AG09319 (cell line): ENCODE measurements at regions not wholly inside any gene's neighbourhood (a gene's known extent, or its start where the extent isn't known, plus 50 kb on each side); places are given as distances from the start of the nearest gene placed in this dataset.

Source experiments
- DNase-seq: peaks from one replicate; pipeline ENCODE4 v3.0.0-alpha.2; 2010; ENCODE audit warnings: low read depth; ENCODE audit errors: extremely low read depth
- TF ChIP-seq, protein P1 (sequence below): IDR thresholded peaks from 2 replicates; pipeline ENCODE4 v1.5.1; 2011; ENCODE audit warnings: low read depth, mild to moderate bottlenecking, inconsistent platforms, low read length, moderate library complexity

DNA sequence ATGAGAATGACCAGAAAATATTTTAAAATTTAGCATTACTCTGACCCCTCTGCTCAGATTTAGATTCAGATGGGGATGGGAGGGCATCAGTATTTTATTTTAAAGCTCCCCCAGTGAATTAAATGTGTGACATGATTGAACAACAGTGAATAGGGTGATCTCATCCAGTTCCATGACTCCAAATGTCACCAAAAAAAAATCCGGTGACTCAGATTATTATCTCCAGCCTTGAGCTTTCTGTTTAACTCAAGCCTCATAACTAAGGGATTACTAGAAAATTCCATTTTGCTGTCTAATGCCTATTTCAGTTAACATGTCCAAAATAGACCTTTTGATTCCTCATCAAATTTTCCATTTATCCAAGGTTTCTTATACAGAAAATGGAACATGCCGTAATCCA is 121.8 kb upstream of the TMEM47 start:
- TF ChIP-seq, protein P1, sequence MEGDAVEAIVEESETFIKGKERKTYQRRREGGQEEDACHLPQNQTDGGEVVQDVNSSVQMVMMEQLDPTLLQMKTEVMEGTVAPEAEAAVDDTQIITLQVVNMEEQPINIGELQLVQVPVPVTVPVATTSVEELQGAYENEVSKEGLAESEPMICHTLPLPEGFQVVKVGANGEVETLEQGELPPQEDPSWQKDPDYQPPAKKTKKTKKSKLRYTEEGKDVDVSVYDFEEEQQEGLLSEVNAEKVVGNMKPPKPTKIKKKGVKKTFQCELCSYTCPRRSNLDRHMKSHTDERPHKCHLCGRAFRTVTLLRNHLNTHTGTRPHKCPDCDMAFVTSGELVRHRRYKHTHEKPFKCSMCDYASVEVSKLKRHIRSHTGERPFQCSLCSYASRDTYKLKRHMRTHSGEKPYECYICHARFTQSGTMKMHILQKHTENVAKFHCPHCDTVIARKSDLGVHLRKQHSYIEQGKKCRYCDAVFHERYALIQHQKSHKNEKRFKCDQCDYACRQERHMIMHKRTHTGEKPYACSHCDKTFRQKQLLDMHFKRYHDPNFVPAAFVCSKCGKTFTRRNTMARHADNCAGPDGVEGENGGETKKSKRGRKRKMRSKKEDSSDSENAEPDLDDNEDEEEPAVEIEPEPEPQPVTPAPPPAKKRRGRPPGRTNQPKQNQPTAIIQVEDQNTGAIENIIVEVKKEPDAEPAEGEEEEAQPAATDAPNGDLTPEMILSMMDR = no peak
- DNase-seq = peak; percentile 12

DNA sequence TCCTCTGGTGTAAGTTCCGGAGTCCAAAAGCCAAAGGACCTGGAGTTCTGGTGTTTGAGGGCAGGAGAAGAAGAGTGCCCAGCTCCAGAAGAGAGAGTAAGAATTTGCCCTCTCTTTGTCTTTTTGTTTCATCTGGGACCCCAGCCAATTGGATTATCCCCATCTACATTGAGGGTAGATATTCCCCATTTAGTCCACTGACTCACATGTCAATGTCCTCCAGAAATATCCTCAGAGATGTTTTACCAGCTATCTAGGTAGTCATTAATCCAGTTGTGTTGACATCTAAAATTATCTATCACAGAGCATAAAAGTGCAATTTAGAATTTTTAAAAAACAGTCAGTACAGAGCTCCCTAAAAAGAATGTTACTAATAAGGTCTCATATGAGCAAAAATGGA is 132.9 kb upstream of the TMEM47 start:
- DNase-seq = no peak
- TF ChIP-seq, protein P1 = no peak

DNA sequence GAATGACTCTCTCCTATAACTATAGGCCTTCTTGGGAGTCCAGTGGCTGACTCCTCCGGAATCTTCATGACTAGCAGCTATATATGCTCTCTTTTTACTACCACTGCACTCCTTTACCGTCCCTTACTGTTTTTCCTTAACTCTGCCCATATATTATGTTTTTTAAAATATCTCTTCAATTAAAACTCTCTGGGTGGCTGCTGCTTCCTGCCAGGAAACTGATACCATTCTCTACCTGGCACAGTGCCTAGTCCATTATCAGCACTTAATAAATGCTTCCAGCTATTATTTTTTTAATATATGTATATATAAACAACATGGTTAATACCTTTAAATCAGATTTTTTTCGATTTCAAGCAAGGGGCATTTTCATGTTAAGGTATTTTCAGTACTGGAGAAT is 136.6 kb upstream of the FAM47B start:
- no peak for DNase-seq
- TF ChIP-seq, protein P1 = no peak

DNA sequence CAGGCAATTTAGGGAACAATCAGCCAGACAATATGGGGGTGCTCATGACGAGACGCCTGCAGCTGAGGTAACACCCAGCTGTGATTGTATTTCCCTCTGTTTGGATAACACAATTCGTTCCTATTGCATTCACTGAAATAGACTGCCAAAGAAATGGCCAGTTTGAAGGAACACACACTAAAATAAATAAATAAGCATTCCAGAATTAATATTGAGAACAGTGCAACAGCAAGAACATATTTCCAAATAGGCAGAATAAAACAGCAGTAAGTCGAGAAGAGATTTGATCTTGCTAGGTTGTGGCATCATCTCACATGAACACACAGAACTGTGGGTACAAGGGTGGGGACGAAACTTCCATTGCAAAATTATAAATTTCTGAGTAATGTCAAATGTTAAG is 133.5 kb upstream of the FAM47B start:
- TF ChIP-seq, protein P1 = no peak
- no peak for DNase-seq

DNA sequence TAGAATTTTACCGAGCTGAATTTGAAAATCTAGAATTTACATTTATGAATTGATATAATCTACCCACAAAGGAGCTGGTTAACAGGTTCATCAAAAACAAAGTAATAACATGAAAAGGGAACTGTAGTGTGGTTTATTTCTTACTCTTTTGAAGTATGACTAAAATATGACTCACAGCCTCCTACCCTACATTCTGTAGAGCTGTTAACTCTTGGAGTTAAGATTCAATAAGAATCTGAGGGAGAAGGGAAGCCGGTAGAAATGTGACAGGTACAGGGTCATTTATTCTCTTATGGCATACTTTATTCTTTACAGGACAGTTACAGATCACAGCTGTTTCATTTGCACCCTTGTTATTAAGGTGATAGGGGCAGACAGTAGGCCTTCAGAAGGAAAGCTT is 132.2 kb upstream of the FAM47B start:
- no peak for DNase-seq
- TF ChIP-seq, protein P1 = no peak

DNA sequence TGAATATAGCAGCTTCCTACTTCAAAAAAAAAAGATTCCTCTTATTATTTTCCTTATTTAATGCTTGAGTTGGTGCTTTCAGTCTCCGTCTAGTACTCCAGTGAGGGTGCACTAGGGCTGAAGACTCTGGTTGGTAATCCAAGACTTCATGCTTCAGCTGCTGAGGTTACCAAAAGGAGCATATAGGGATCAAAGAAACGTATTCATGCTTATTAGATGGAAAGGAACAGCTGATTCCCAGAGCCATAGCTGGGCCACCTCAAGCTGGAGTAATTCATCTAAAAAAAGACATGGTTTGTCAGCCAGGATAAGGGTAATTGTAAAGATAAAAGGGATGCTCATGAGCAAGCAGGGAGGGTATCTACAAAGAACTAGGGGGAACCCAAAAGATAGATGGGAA is 131.7 kb upstream of the FAM47B start:
- TF ChIP-seq, protein P1 = no peak
- no peak for DNase-seq

DNA sequence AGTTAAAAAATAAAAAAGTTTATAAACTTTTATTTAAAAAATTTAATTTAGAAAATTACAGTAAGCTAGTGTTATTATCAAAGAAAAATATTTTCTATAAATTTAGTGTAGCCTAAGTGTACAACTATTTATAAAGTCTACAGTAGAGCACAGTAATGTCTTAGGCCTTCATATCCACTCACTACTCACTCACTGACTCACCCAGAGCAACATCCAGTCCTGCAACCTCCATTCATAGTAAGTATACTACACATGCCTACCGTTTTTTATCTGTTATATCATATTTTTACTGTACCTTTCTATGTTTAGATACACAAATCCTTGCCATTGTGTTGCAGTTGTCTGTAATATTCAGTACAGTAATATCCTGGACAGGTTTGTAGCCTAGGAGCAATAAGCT is 129.0 kb upstream of the FAM47B start:
- TF ChIP-seq, protein P1 = no peak
- no peak for DNase-seq

DNA sequence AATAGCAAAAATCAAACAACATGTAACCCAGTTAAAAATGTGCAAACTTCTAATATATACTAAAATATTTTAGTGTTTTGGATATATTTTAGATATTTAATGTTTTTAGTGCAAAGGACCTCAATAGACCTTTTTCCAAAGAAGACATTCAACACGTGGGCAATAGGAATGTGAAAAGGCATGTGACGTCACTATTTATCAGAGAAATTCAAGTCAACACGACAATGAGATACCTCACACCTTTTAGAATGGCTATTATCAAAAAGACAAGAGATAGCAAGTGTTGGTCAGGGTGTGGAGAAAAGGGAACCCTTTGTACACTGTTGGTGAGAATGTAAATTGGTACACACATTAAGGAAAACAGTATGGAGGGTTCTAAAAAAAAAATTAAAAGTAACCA is 115.6 kb upstream of the FAM47B start:
- TF ChIP-seq, protein P1 = no peak
- DNase-seq = no peak
